Panc1 (cell line): ENCODE measurements at regions not wholly inside any gene's neighbourhood (a gene's known extent, or its start where the extent isn't known, plus 50 kb on each side); places are given as distances from the start of the nearest gene placed in this dataset.

Experiments used
- ATAC-seq: fragments of 200-7000 bp; cut with Tn5 transposase; 2 replicates; pipeline ENCODE4 v1.9.1; 2020; ENCODE audit warnings: mild to moderate bottlenecking, moderate library complexity
- BruUV-seq: library from RNA; stranded (reverse); fragments of 400-500 nt; replicated peaks from 2 replicates; lab custom pipeline; 2021; lab: Mats Ljungman, UMichigan
- CTCF ChIA-PET: fragments of 300-600 bp; sonication (Branson Sonifier 250); formaldehyde crosslinking; loops from one replicate; lab custom pipeline; 2022; ENCODE audit warnings: antibody characterized with exemption; lab: Charles Lee
- POLR2A ChIA-PET: fragments of 300-600 bp; sonication (Branson Sonifier 250); formaldehyde crosslinking; loops from one replicate; lab custom pipeline; 2022; ENCODE audit warnings: antibody characterized with exemption; lab: Charles Lee
- DNase-seq: peaks from one replicate; pipeline ENCODE4 v3.0.0-alpha.2; 2010; ENCODE audit warnings: low read depth, low spot score
- H3K27ac ChIP-seq: 2 replicates; pipeline ENCODE4 v1.5.1; 2011; ENCODE audit warnings: mild to moderate bottlenecking, low read length, inconsistent platforms
- H3K27me3 ChIP-seq: fragments of 200-500 bp; sonication (Bioruptor generic); 2 replicates; pipeline ENCODE4 v1.6.0; 2014; ENCODE audit warnings: low read length, inconsistent platforms; ENCODE audit not compliant: control insufficient read depth, insufficient read depth
- H3K36me3 ChIP-seq: fragments of 200-500 bp; sonication (Bioruptor generic); 2 replicates; pipeline ENCODE4 v1.5.1; 2014; ENCODE audit warnings: inconsistent platforms, mild to moderate bottlenecking, low read length, moderate library complexity; ENCODE audit not compliant: control insufficient read depth, insufficient read depth
- H3K4me1 ChIP-seq: 2 replicates; pipeline ENCODE4 v1.5.1; 2011; ENCODE audit warnings: inconsistent platforms, mild to moderate bottlenecking, low read length, moderate library complexity; ENCODE audit not compliant: control insufficient read depth, insufficient read depth
- H3K4me3 ChIP-seq, 2 experiments: 2 replicates each; pipeline ENCODE4 v1.5.1; 2011 to 2012; ENCODE audit warnings: low read depth in 2 of 2, low read length in 2 of 2, mild to moderate bottlenecking in 2 of 2, inconsistent platforms in 1 of 2, moderate library complexity in 1 of 2
- H3K9me3 ChIP-seq: fragments of 200-500 bp; sonication (Bioruptor generic); 2 replicates; pipeline ENCODE4 v1.5.1; 2014; ENCODE audit warnings: low read depth, mild to moderate bottlenecking, inconsistent platforms, low read length, moderate library complexity; ENCODE audit not compliant: control insufficient read depth, insufficient read depth
- CTCF ChIP-seq: fragments of 450-650 bp; IDR thresholded peaks from 2 replicates; pipeline ENCODE4 v1.5.1; 2017; ENCODE audit warnings: mild to moderate bottlenecking
- POLR2AphosphoS5 ChIP-seq: IDR thresholded peaks from 2 replicates; pipeline ENCODE4 v1.6.1; 2012; ENCODE audit warnings: mild to moderate bottlenecking, low read depth, low read length, moderate library complexity
- REST ChIP-seq, 2 experiments: IDR thresholded peaks; 2 replicates each; pipeline ENCODE4 v1.6.1; 2011 to 2012; ENCODE audit warnings: low read depth in 2 of 2, control low read depth in 1 of 2, low read length in 1 of 2, mild to moderate bottlenecking in 1 of 2, moderate library complexity in 1 of 2; ENCODE audit not compliant: insufficient read depth in 1 of 2
- SIN3A ChIP-seq: IDR thresholded peaks from 2 replicates; pipeline ENCODE4 v1.6.1; 2012; ENCODE audit warnings: low read depth, mild to moderate bottlenecking, low read length, moderate library complexity, borderline replicate concordance; ENCODE audit not compliant: insufficient read depth
- TCF7L2 ChIP-seq: IDR thresholded peaks from 2 replicates; pipeline ENCODE4 v1.6.1; 2011; ENCODE audit warnings: mild to moderate bottlenecking, low read depth, low read length, inconsistent platforms
- in situ Hi-C: cut with HindIII; loops from 2 replicates; pipeline ENCODE4 v1.10.0; 2016; ENCODE audit warnings: low sequenced_read_pairs, low pct_unique_long_range_greater_than_20kb
- intact Hi-C: fragments of 100-400 bp; cut with micrococcal nuclease; formaldehyde crosslinking; loops from one replicate; pipeline ENCODE4 v1.10.0; 2022; ENCODE audit not compliant: unreplicated experiment

GRCh38 chr16:52293204-52293603 lies 253.7 kb downstream of the TOX3 start:
- no peak for TF ChIP-seq POLR2AphosphoS5
- no peak for TF ChIP-seq SIN3A
- no peak for TF ChIP-seq TCF7L2
- TF ChIP-seq REST (IDR thresholded peaks at IDR 0.05; ENCODE audit: insufficient read depth in 1 of 2, low read depth in 2 of 2, low read length in 1 of 2) = no peak
- TF ChIP-seq CTCF = no peak
- ChIA-PET CTCF (no interaction called here), POLR2A (no interaction called here)
- Histone ChIP-seq H3K4me1 (no peaks in the 10 kb centered on the region), H3K27me3 (no peaks in the 10 kb centered on the region), H3K4me3 (no peak overlapping the region), H3K36me3 (no peaks in the 10 kb centered on the region), H3K9me3 (no peaks in the 10 kb centered on the region), H3K27ac (no peak overlapping the region)
- in situ Hi-C loops = no loop called here
- no TSS peak for BruUV-seq
- DNase-seq (no peak), ATAC-seq (no peak)
- intact Hi-C loops = no loop called here

GRCh38 chr16:52283584-52284375 lies 263.2 kb downstream of the TOX3 start:
- ATAC-seq (no peak), DNase-seq (no peak)
- in situ Hi-C loops = no loop called here
- Histone ChIP-seq H3K9me3 (no peaks in the 10 kb centered on the region), H3K36me3 (no peaks in the 10 kb centered on the region), H3K27ac (no peak overlapping the region), H3K4me3 (no peak overlapping the region), H3K27me3 (no peaks in the 10 kb centered on the region), H3K4me1 (no peaks in the 10 kb centered on the region)
- ChIA-PET POLR2A (no interaction called here), CTCF (no interaction called here)
- intact Hi-C loops = no loop called here
- TF ChIP-seq CTCF (no peak), SIN3A (no peak)
- no TSS peak for BruUV-seq
